Upper lobe of right lung (tissue), 1 donor: ENCODE measurements at regions not wholly inside any gene's neighbourhood (a gene's known extent, or its start where the extent isn't known, plus 50 kb on each side); places are given as distances from the start of the nearest gene placed in this dataset.

Source experiments
- ATAC-seq: fragments of 200-7000 bp; cut with Tn5 transposase; one replicate; pipeline ENCODE4 v1.9.1; 2020; ENCODE audit warnings: mild to moderate bottlenecking, moderate library complexity
- DNase-seq: peaks from one replicate; pipeline ENCODE4 v3.0.0-alpha.2; 2020
- H3K27ac ChIP-seq: fragments of 200-600 bp; one replicate; pipeline ENCODE4 v1.8.0; 2022
- H3K27me3 ChIP-seq: fragments of 200-600 bp; one replicate; pipeline ENCODE4 v1.8.0; 2022; ENCODE audit warnings: mild to moderate bottlenecking
- H3K36me3 ChIP-seq: fragments of 200-600 bp; one replicate; pipeline ENCODE4 v1.8.0; 2022
- H3K4me1 ChIP-seq: fragments of 200-600 bp; one replicate; pipeline ENCODE4 v1.8.0; 2022
- H3K4me3 ChIP-seq: fragments of 200-600 bp; one replicate; pipeline ENCODE4 v1.8.0; 2022; ENCODE audit warnings: mild to moderate bottlenecking
- H3K9me3 ChIP-seq: fragments of 200-600 bp; one replicate; pipeline ENCODE4 v1.8.0; 2022
- CTCF ChIP-seq: fragments of 200-600 bp; IDR thresholded peaks from one replicate; pipeline ENCODE4 v1.8.0; 2022; ENCODE audit warnings: antibody characterized with exemption
- intact Hi-C: fragments of 100-400 bp; cut with DNase I; formaldehyde crosslinking; loops from one replicate; pipeline ENCODE4 v1.11.0; 2022
- donor health status: DM: no; HTN: yes; CAD: no; lungs with severe emphysema.

DNA sequence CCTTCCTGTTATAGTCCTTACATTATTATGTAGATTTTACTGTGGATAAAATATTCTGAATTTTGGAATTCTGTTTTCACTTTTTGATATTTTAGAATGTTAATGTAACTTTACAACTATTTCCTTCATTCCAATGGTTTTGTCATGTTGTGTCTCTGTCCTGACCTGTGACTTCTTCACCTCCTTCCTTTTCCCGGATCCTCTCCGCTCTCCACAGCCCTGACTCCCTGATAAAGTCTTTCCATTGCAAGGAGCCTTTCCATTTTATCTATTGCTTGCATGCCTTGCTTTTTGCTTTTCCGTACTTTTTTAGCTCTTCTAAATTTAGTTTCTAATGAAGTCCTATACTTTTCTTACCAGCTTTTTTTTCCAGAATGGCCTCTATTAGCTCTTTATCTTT, 117.6 kb upstream of the ARRDC3 start:
- H3K4me3 ChIP-seq, result no peak overlapping the region
- DNase-seq (no peak), ATAC-seq (no peak)
- no peaks in the 10 kb centered on the region for H3K4me1 ChIP-seq
- no peaks in the 10 kb centered on the region for H3K36me3 ChIP-seq
- no peak overlapping the region for H3K27ac ChIP-seq
- H3K27me3 ChIP-seq, result no peaks in the 10 kb centered on the region
- intact Hi-C loops, result no loop called here
- TF ChIP-seq CTCF, result no peak
- H3K9me3 ChIP-seq, result no peaks in the 10 kb centered on the region

DNA sequence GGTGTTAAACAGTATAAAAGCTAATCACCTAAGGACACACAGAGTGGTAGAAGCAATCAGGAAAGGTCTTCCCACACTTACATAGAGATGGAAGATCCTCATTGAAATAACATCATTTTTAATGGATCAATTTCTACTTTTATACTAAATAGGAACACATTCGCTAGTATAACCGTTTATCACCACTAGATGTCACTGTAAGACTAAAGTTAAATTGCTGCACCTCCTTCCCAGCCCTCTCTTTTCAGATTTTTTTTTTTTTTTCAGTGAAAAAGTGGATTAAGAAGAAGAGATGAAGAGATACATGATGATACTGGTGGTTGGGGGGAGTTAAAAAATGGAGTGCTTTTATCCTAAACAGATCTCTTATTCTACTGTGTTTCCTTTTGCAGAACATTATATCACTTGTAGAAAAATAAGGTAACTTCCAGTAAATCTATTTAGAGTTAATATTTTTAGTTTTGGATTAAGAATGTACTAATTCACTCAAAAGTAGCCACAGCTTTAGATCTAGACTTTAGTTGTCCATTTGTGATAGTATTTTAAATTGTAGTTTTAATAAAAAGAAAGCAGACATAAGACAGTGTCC, 116.9 kb upstream of the ARRDC3 start:
- ATAC-seq (peak; percentile 71), DNase-seq (no peak)
- intact Hi-C loops, result no loop called here
- no peaks in the 10 kb centered on the region for H3K27me3 ChIP-seq
- H3K36me3 ChIP-seq, result no peaks in the 10 kb centered on the region
- H3K9me3 ChIP-seq, result no peaks in the 10 kb centered on the region
- peak; percentile 71 for TF ChIP-seq CTCF
- no peak overlapping the region for H3K27ac ChIP-seq
- H3K4me1 ChIP-seq, result no peaks in the 10 kb centered on the region
- H3K4me3 ChIP-seq, result no peak overlapping the region

DNA sequence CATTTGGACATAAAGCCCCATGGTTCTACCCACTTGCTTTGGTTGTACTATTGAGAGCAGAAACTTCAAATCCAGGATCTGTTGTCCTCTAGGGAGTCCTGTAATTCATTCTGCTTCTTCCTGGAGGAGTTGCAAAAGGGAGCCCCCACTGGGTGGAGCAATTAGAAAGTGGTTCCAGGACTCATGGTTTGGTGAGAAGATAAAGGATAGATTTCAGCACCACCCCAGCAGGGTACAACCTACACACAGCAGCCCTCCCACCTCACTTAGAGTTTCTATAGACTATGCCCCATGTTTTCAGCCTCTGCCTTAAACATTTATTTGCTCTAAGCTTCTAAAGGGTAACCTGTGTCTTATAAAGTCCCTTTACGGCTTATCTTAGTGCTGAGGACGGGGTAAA, 112.6 kb upstream of the ARRDC3 start:
- no peaks in the 10 kb centered on the region for H3K27me3 ChIP-seq
- no peak for DNase-seq
- intact Hi-C loops, result no loop called here
- H3K36me3 ChIP-seq, result no peaks in the 10 kb centered on the region
- H3K4me3 ChIP-seq, result no peak overlapping the region
- no peaks in the 10 kb centered on the region for H3K9me3 ChIP-seq
- no peak for ATAC-seq
- TF ChIP-seq CTCF, result no peak
- H3K27ac ChIP-seq, result no peak overlapping the region
- no peaks in the 10 kb centered on the region for H3K4me1 ChIP-seq

DNA sequence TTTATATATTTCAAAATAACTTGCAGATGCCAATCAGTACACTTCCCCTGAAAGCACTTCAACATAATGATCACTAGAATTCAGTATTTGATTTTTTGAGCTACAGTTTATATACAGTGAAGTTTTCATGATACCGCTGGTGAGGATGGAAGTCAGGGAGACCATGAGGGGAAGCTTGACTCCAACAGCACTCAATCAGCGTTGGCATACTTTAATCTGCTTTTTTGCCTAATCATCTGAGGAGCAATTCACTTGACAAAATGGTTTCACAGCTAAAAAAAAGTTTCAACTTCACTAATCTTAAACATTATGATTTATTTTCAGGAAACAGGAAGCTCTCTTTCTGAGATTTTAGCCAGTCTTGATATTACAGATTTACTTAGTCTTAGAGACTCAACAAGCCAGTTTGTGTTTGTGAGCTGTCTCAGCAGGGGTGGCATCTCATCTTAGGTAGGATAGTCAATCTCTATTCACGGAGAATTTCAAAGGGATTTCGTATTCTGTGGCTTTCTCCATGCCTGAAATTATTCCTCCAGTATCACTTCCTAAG, 111.4 kb upstream of the ARRDC3 start:
- intact Hi-C loops, result no loop called here
- Histone ChIP-seq H3K4me1 (no peaks in the 10 kb centered on the region), H3K36me3 (no peaks in the 10 kb centered on the region), H3K27ac (no peak overlapping the region), H3K27me3 (no peaks in the 10 kb centered on the region), H3K4me3 (no peak overlapping the region), H3K9me3 (no peaks in the 10 kb centered on the region)
- DNase-seq, result no peak
- ATAC-seq, result no peak
- no peak for TF ChIP-seq CTCF

GRCh38 chr5:91493086-91493485, 110.0 kb upstream of the ARRDC3 start:
- no peaks in the 10 kb centered on the region for H3K27me3 ChIP-seq
- no peak for TF ChIP-seq CTCF
- no peak overlapping the region for H3K4me3 ChIP-seq
- intact Hi-C loops, result no loop called here
- ATAC-seq (no peak), DNase-seq (no peak)
- no peak overlapping the region for H3K27ac ChIP-seq
- H3K9me3 ChIP-seq, result no peaks in the 10 kb centered on the region
- no peaks in the 10 kb centered on the region for H3K36me3 ChIP-seq
- H3K4me1 ChIP-seq, result no peaks in the 10 kb centered on the region

DNA sequence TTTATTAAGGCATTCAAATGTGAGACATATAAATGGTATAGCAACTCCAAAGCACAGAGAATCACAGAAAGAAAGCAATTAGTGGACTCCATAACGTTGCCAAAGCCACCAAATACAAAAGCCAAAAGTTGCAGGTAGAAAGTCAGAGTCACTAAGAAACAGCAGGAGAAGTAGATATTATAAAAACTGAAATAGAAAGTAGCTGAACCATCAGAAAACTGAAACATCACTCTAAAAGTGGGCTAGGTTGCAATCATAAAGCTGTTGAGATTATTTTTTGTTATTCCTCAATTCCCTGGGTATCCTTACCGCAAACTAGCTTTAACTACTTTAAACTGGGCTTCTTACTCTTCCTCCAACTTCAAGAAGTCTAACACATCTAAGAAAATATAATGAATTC, 108.1 kb upstream of the ARRDC3 start:
- H3K27me3 ChIP-seq, result no peaks in the 10 kb centered on the region
- TF ChIP-seq CTCF, result no peak
- no peak overlapping the region for H3K4me3 ChIP-seq
- intact Hi-C loops, result no loop called here
- H3K27ac ChIP-seq, result no peak overlapping the region
- ATAC-seq, result no peak
- no peaks in the 10 kb centered on the region for H3K4me1 ChIP-seq
- DNase-seq, result no peak
- H3K36me3 ChIP-seq, result no peaks in the 10 kb centered on the region
- no peaks in the 10 kb centered on the region for H3K9me3 ChIP-seq
